CD4-positive, alpha-beta T cell treated with Interleukin-4 for 4 hours (primary cell): ENCODE measurements at regions not wholly inside any gene's neighbourhood (a gene's known extent, or its start where the extent isn't known, plus 50 kb on each side); places are given as distances from the start of the nearest gene placed in this dataset.

Experiments
- DNase-seq: peaks from one replicate; pipeline ENCODE4 v3.0.0-alpha.2; 2020

GRCh38 chr5:2047341-2047927 lies 164.7 kb upstream of the IRX4 start:
- DNase-seq = no peak

DNA sequence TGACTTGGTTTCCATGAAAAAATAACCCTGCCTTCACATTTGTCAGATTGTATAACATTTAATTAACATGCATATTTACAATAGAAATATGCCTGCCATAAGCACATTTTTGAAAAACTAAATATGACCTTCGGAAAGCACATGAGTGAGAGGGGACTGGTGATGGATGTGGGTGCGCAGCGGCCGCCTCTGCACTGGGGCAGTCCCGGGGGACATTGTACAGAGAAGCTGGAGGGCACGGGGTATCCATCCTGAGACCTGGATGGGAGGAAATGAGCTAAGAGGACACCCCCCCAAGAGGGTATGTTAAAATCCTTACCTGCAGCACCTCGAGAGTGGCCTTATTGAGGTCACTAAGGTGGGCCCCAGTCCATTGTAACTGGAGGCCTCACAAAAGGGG lies 161.3 kb upstream of the IRX4 start:
- no peak for DNase-seq

DNA sequence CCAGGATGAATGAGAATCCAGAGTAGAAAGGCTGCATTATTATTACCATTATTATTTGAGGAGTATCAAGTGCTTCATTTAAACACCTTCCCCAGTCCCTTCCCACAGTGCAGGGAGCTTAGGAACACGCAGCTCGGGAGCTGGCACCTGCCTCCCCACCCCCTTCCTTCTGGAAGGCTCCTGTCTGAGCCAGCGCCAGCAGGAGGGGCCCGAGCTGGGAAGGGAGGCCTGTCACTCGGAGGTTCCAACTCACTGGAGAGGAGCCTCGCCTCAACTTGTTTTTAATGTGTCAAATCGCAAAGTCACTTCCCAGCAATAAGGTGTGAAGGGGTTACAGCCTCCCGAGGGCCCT lies 156.4 kb upstream of the IRX4 start:
- DNase-seq = no peak

DNA sequence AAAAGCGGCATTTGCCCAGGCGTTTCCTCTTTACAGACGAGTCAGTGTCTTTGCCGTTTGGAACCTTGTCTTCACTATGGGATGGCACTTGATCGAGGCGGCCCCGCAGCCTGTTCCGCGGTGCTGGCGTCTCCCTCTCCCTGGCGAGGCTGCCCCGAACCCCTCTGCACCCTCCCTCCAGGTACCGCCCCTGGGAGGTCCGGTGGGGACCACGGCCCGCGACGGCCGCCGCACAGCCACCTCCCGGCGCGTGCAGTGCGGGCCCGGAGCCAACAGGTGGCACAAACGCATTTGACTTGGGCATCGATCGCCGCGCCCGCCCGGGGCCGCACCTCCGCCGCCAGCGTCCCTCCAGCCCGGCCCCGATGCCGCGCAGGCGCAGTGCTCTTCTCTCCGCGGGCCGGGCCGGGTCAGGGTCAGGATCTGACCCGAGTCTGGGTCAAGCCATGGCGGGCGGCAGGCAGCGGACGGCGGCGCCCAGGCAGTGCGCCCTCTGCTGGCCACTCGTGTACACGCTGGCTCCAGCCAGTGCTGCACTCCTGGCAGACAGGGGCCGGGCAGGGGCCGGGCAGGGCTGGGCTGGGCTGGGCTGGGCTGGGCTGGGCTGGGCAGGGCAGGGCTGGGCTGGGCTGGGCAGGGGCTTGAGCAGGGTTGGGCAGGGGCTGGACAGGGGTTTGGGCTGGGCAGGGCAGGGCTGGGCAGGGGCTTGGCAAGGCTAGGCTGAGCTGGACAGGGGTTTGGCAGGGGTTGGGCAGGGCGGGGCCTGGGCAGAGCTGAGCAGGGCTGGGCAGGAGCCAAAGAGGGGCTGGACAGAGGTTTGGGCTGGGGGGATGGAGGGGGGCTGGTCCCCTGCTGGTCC lies 155.8 kb upstream of the IRX4 start:
- DNase-seq = peak; percentile 20

- DNase-seq = no peak
These were observed 154.2 kb upstream of the IRX4 start for GRCh38 chr5:2036885-2037284.

DNA sequence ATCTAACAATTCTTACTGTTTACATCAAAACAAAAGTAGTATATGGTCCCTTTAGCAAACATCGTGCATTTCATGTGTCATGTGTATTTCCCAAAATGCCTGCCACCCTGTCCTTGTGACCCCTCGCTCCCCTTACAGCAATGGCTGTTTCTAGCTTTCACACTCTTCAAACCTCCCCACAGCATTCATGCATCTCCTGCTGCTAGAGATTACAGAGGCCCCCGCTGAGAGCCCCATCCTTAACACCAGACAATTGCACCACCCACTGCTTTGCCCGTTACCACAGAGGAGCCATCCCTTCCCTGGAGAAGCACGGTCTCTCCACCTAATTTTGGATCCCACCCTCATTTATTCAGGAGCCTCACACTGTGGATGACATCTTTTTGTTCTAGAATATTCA lies 149.7 kb upstream of the IRX4 start:
- no peak for DNase-seq

DNA sequence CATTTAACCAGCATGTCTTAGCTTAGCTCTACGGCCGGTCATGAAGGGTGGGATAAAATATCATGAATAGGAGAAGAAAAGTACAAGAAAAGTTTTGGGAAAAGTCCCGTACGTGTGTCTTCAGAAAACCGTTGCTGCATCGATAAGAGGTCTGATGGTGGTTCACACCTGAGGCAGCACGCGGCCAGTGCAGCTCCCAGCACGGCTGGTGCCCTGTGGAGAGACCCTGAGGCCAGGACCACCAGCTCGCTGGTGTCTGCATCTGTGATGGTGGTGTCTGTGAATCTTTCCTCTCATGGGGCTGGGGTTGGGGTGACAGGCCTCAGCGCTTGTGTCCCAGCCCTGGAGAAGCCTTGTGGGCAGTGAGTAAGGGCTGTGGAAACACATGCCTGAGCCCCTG lies 148.9 kb upstream of the IRX4 start:
- no peak for DNase-seq

- DNase-seq = no peak
These were observed 147.4 kb upstream of the IRX4 start for GRCh38 chr5:2030131-2030530.

- no peak for DNase-seq
These were observed 146.5 kb upstream of the IRX4 start for GRCh38 chr5:2029206-2029605.

DNA sequence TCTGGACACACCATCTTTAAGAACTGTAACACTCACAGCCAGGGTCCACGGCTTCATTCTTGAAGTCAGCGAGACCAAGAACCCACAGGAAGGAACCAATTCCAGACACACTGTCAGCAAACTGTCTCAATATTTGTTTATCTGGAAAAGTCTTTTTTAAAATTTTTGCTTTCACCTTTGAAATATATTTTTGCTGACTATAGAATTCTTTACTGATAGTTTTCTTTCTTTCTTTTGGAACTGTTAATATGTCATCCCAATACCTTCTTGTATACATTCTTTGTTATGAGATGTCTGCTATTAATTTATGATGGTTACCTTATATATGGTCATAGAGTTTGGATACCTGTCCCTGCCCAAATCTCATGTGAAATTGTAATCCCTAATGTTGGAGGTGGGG lies 145.1 kb upstream of the IRX4 start:
- no peak for DNase-seq

GRCh38 chr5:2024986-2025721 lies 142.4 kb upstream of the IRX4 start:
- DNase-seq = no peak

DNA sequence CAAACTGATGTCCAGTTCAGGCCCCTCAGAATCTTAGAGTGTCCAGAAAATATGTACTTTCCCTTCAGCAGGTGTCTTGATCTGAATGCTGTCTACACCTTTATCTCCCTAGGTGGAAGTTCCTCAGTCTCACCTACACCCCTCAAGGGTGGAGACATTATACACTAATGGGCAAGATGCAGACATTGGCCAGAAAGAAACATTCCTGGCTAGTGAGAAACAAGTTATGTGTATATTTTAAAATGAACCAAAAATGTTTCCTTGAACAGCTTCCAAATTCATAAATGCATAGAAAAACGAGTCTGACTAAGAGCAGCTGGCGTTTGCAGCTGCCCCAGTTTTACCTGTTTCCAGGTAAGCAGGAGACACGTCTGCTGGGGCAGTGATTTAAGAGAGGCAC lies 140.5 kb upstream of the IRX4 start:
- DNase-seq = no peak

DNA sequence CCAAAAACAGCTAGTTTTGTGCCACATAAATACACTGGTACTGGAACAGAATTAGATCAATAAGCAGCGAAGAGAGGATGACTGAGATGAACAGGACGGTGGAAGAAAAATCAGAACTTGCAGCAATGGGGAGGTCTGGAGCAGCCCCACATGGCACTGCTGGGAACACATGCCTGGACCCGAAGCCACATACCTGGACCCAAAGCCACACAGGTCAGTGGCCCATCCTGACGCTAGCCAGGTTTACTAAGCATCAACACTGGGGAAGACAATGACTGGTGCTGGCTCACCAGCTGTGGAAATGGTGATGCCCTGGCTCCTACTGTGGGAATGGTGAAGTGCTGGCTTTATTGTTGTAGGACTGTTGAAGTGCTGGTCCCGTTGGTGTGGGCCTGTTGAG lies 139.7 kb upstream of the IRX4 start:
- no peak for DNase-seq

DNA sequence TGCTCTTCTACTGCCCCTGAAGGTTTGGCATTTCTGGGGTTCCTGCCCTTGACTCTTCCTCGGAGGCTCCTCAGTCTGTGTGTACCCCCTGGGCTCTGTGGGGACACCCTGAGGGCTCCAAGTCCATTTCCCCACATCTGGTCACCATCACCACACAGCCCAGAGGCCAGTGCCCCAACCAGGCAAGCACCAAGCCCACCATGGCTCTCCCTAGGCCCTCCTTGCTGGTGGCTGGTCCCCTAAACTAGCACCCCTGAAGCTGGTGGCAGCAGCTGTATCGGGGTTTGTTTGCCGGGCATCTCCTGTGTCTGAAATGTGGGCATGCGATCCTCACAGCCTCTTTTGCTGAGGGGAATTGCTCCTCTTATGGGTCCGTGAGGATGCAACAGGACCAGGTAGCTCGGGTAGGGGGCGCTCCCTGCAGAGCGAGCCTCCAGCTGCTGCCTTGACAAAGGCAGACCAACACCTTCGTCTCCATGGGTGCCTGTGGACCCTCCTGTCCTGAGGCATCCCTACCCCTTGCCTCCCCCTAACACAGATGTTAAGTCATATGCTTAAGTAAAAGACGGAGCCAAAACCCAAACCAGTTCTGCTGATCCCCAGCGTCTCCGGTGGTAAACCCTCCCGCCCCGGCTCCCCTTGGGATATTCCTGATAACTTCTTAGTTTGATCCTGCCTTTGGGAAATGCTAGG lies 138.9 kb upstream of the IRX4 start:
- no peak for DNase-seq

DNA sequence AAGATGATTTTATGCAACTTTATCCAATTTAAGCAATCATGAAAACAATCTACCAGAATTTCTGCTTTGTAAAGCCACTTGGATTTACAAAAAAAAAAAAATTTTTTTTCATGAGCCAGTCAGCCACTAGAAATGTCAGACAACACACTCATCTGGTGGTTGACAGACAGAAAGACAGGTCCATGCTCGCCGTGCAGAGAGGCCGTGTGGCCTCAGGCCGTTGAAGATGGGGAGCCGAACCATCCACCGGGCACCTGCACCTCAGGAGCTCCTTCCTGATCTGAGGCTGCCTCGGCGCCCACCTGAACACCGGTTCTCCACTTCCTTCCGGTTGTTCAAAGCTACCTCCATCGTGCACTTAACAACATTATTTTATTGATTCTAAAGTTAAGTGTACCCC lies 138.0 kb upstream of the IRX4 start:
- DNase-seq = no peak

- DNase-seq = no peak
These were observed 137.0 kb upstream of the IRX4 start for GRCh38 chr5:2019716-2020115.

GRCh38 chr5:2018390-2018724 lies 135.6 kb upstream of the IRX4 start:
- DNase-seq = no peak

GRCh38 chr5:2017540-2018389 lies 135.0 kb upstream of the IRX4 start:
- DNase-seq = peak; percentile 27

GRCh38 chr5:2015961-2016360 lies 133.2 kb upstream of the IRX4 start:
- no peak for DNase-seq

DNA sequence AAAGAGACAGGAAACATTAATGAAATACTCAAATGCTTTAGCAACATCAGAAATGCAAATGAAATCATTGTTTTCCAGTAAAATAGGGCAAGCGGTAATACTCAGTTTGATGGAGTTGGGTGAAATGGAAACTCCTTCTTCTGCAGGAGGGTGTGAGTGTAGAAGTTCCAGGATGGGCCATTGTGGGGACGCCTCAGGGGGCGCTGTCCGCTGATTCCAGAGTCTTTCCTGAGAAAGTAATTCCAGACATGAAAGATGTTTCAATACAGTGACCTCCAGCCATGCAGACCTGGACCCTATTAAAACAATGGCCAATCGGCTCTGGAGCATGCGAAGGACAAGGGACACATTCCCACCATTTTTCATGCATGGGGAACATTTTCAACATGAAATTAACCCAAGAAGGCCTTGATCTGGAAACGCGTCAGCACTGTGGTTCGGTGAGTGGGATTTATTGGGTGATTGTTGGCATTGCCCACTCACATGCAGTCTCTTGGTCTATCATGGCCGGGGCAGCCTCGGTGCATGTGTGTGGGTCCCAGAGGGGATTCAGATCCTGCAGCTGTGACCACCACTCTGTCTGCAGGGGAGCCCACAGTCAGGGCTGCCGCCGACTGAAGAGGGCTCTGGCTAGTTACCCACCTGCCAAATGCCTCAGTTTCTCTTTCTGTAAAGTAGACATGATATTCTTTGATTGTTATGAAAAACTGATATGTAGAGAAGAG lies 132.6 kb upstream of the IRX4 start:
- DNase-seq = no peak

DNA sequence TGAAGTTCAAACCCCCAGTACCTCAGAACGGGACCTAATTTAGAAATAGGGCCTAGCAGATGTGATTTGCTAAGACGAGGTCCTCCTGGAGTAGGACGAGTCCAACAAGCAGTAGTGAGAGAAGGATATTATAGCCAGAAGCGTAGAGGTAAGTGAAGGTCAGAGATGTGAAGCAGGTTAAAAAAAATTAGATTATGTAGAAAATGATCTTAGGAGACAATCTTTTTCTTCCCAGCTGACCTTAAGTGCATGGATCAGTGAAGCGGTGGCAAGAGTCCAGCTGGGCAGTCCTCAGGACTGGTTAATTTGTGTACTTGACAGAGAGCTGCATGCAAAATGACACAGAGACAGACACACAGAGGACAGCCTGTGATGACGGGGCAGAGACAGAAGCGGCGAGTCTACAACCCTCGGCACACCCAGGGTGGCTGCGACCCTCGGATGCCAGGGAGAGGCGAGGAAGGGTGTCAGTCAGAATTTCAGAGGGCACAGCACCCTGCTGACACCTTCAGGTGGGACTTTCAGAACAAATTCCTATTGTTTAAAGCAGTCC lies 131.4 kb upstream of the IRX4 start:
- no peak for DNase-seq
